Stimulated activated CD4-positive, alpha-beta T cell treated with anti-CD3 and anti-CD28 coated beads, Interleukin-4, amount 100 ng/mL, for 48 hours (primary cell): ENCODE measurements at regions not wholly inside any gene's neighbourhood (a gene's known extent, or its start where the extent isn't known, plus 50 kb on each side); places are given as distances from the start of the nearest gene placed in this dataset.
"Not testable (repeated sequence)": the region's sequence is repeated elsewhere in the genome, so short reads cannot be mapped to it uniquely, and the experiment has no call there.

Experiments used
- DNase-seq, 2 donors: peaks; one replicate each; pipeline ENCODE4 v3.0.0-alpha.2; 2020; ENCODE audit warnings: low read depth in 2 of 2

DNA sequence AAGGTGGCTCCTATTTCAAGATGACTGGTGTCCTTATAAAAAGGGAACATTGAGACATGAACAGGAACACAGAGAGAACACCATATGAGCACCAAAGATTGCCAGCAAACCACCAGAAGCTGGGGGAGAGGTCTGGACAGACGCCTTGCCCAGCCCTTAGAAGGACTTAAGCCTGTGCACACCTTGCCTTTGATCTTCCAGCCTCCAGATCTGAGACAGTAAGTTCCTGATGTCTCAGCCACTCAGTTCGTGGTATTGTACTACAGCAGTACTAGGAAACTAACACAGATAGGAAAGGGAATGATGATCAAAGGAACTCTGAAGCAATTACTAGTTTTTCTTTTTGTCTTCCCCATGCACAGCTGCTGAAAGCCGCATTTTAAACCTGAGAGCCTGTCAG, 137.3 kb upstream of the FHL2 start:
- no peak for DNase-seq

DNA sequence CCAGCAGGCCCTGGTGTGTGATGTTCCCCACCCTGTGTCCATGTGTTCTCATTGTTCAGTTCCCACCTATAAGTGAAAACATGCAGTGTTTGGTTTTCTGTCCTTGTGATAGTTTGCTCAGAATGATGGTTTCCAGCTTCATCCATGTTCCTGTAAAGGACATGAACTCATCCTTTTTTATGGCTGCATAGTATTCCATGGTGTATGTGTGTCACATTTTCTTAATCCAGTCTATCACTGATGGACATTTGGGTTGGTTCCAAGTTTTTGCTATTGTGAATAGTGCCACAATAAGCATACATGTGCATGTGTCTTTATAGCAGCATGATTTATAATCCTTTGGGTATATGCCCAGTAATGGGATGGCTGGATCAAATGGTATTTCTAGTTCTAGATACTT, 130.4 kb upstream of the FHL2 start:
- DNase-seq, result not testable (repeated sequence)

- DNase-seq, result no peak
Measured at GRCh38 chr2:105526000-105526925, 127.4 kb upstream of the FHL2 start.

GRCh38 chr2:105525201-105525600, 126.3 kb upstream of the FHL2 start:
- no peak for DNase-seq

- DNase-seq, result no peak
Measured at GRCh38 chr2:105522645-105523044, 123.8 kb upstream of the FHL2 start.

- no peak for DNase-seq
Measured at GRCh38 chr2:105521616-105522015, 122.8 kb upstream of the FHL2 start.

DNA sequence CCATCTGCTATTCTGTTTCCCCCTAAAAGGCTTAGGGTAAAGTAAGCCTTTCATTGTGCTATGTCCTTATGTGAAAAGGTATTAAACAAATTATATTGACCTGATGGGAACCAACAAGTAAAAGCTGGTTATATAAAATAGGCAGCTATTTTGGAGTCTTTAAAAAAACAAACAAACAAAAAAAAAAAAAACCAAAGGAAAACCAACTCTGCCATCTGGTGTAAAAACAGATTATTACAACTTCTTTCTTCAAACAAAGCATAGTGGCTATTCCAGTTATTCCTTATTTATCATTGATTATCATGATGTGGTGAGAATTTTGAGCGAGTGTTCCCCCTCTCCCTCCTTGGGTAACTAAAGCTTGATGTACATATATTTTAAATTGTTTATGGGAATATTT, 122.3 kb upstream of the FHL2 start:
- DNase-seq, result no peak

- no peak for DNase-seq
Measured at GRCh38 chr2:105519516-105519915, 120.7 kb upstream of the FHL2 start.

DNA sequence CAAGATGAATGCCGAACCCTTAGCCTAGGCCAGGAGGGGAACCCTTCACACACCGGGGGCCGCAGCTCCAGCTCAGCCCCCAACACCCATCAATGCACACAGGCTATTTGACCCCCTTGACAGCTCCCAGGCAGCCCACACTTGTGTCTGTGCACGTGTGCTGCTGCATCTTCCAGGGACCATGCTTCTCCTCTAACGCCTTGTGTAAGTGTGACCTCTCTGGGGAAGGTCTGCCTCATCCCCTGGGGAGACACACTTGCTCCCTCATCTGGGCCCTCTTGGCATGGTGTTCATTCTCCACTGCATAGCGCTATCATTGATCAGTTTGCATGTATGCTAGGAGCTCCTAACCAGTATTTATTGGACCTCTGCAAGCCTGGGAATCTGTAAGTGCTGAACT, 120.0 kb upstream of the FHL2 start:
- DNase-seq, result no peak

- no peak for DNase-seq
Measured at GRCh38 chr2:105517814-105518705, 119.2 kb upstream of the FHL2 start.

DNA sequence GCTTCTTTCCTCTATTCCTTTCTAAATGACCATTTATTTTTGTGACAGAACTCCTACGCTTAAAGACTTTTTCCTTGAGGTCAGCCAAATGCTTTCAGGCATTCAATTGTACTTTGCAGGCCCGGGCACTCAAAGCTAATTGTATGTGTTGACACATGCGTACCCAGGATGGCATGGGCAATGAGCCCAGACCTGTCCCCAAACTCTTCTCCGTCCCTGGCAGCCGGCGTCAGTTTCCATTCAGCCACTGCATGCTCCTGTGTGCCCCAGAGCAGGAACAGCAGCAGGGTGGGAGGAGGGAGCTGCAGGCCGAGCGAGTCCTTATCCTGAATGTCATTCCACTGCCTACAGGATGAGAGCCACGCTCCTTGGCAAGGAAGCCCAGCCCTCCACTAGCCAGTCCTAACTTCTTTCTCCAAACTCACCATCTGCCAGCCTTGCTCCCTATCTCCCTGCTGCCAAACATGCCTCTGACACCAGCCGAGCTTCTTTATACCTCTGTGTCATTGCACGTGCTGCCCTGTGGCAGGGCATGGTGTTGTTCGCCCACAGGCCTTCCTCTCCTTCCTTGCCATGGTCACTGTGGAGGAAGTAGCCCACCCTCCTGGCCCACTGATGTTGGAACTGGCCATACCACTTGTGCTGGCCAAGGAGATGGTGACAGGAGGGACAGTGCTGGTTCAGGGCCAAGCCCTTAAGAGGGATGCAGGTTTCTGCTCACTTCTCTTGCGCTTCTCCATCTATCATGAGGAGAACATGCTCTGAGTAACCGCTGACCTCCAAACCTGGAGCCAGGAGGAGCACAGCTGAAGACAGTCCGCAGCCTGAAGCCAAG, 116.9 kb upstream of the FHL2 start:
- no peak for DNase-seq

GRCh38 chr2:105514576-105514975, 115.7 kb upstream of the FHL2 start:
- no peak for DNase-seq

- DNase-seq, result no peak
Measured at GRCh38 chr2:105510761-105511528, 112.1 kb upstream of the FHL2 start.

DNA sequence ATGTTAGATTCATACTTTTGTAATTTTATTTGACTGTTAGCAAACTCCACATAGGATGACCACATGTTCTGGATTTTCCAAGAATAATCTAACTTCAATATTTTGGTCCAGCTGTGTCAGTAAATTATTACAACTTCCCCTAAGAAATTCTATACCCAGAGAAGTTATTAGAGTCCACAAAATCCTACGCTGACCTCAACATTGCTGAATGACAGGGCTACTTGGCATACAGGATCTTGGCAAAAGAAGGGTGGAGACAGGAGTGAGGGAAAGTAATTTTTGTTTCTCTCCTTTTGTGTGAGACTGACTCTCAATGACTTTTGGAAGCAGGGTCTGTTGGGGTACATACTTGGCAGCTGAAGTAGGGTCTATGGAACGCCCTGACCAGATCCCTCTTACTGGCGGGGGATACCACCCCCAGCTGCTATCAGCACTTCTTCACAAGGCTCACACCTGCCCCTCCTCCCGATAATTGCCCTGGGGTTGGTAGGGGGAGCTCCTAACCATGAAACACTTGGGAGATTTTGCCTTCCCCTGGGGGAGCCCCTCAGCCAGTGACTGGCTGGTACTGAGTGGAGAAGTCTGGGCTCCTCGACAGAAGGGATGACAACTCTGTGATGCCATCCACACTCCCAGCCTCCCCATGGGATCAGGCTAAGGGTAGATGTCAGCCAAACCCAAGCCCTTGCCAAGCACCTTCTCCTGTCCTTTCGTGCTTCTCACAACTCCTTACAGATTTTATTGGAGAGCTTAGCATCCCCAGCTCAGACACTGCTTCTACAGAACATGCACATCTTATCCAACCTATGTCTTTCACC, 110.6 kb upstream of the FHL2 start:
- DNase-seq, result no peak

DNA sequence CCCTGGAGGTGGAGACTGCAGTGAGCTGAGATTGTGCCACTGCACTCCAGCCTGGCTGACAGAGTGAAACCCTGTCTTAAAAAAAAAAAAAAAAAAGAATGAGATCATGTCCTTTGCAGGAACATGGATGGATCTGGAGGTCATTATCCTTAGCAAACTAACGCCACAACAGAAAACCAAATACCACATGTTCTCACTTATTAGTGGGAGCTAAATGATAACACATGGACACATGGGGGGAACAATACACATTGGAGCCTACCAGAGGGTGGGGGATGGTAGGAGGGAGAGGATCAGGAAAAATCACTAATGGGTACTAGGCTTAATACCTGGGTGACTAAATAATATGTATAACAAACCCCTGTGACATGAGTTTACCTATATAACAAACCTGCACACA, 108.0 kb upstream of the FHL2 start:
- not testable (repeated sequence) for DNase-seq

DNA sequence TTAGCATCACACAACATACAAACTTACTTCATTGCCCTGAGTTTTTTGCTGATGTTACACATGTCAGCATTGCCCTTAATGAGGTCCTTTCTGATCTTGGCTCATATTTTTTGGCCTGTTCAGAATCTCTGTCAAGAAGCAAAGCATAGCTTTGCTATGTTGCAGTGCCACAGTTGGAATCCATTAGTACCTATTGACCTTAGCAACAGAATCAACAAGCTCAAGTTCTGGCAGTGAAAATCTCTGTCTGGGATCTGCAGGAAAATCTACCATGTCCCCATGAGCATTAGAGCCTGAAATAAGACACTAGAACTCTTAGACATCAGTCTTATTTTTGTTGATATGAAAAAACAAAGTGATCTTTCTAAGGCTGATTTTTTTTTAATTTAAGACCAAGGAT, 105.6 kb upstream of the FHL2 start:
- no peak for DNase-seq

GRCh38 chr2:105502625-105503334, 103.9 kb upstream of the FHL2 start:
- DNase-seq, result no peak

DNA sequence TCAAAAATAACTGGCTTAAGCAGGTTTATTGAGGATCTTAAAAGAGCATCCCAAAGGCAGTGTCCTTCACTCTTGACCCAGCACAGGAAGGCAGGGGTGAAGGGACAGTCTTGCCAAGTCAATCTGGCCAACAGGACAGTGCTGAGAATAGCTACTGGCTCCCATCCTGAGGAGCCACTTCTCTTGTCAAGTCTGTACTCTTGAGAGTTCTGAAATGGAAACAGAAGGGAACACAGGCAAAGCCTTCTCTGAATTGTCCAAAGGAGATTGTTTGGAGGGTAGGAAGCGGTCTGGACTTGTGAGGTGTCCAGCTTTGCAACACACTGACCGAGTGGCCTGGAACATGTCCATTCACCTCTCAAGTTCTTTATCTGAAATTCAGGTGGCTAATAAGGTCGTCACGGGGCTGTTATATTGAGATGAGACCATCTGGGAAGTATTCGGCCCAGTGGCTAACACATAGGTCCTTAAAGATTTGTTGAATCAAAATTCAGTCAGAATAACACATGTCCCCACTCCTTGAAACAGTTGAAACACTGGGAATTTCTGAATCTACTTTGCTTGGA, 99.5 kb upstream of the FHL2 start:
- DNase-seq, result no peak

- no peak for DNase-seq
Measured at GRCh38 chr2:105497094-105497493, 98.2 kb upstream of the FHL2 start.
